Lung microvascular endothelial cell (primary cell): ENCODE measurements at regions not wholly inside any gene's neighbourhood (a gene's known extent, or its start where the extent isn't known, plus 50 kb on each side); places are given as distances from the start of the nearest gene placed in this dataset.

Source experiments
- DNase-seq, 2 donors: peaks; one replicate each; pipeline versions ENCODE4 v3.0.0 to v3.0.0-alpha.2; 2010; ENCODE audit warnings: low read depth in 2 of 2

- DNase-seq, result no peak
These were observed 236.8 kb upstream of the TNP1 start for GRCh38 chr2:217096474-217097225.

- no peak for DNase-seq
These were observed 235.8 kb upstream of the TNP1 start for GRCh38 chr2:217095511-217096205.

GRCh38 chr2:217092710-217093379 lies 233.0 kb upstream of the TNP1 start:
- no peak for DNase-seq

GRCh38 chr2:217091531-217091930 lies 231.7 kb upstream of the TNP1 start:
- no peak for DNase-seq

- no peak for DNase-seq
These were observed 231.0 kb upstream of the TNP1 start for GRCh38 chr2:217090884-217091283.

GRCh38 chr2:217090024-217090473 lies 230.2 kb upstream of the TNP1 start:
- DNase-seq, result peak in 1 of 2 donors; percentile 44

GRCh38 chr2:217086718-217087117 lies 226.9 kb upstream of the TNP1 start:
- no peak for DNase-seq

- no peak for DNase-seq
These were observed 226.2 kb upstream of the TNP1 start for GRCh38 chr2:217086038-217086522.

- peak in 1 of 2 donors; percentile 60 for DNase-seq
These were observed 225.7 kb upstream of the TNP1 start for GRCh38 chr2:217085543-217085942.

GRCh38 chr2:217081799-217082198 lies 221.9 kb upstream of the TNP1 start:
- DNase-seq, result no peak

- DNase-seq, result no peak
These were observed 219.3 kb upstream of the TNP1 start for GRCh38 chr2:217079165-217079564.

GRCh38 chr2:217077831-217078407 lies 218.1 kb upstream of the TNP1 start:
- no peak for DNase-seq

- DNase-seq, result no peak
These were observed 216.9 kb upstream of the TNP1 start for GRCh38 chr2:217076657-217077232.

- DNase-seq, result no peak
These were observed 216.2 kb upstream of the TNP1 start for GRCh38 chr2:217076058-217076435.

- peak in 1 of 2 donors; percentile 60 for DNase-seq
These were observed 215.6 kb upstream of the TNP1 start for GRCh38 chr2:217075268-217076057.

- peak; percentile 30 to 40 for DNase-seq
These were observed 214.9 kb upstream of the TNP1 start for GRCh38 chr2:217074576-217075255.

GRCh38 chr2:217071416-217071815 lies 211.6 kb upstream of the TNP1 start:
- DNase-seq, result peak; percentile 48 to 84

GRCh38 chr2:217070611-217071010 lies 210.7 kb upstream of the TNP1 start:
- DNase-seq, result no peak

- DNase-seq, result no peak
These were observed 210.2 kb upstream of the TNP1 start for GRCh38 chr2:217070043-217070430.
